MV-4-11 (cell line): ENCODE measurements at regions not wholly inside any gene's neighbourhood (a gene's known extent, or its start where the extent isn't known, plus 50 kb on each side); places are given as distances from the start of the nearest gene placed in this dataset.

Source experiments
- DNase-seq: peaks from one replicate; lab custom pipeline; 2025; lab: John Stamatoyannopoulos, UW

DNA sequence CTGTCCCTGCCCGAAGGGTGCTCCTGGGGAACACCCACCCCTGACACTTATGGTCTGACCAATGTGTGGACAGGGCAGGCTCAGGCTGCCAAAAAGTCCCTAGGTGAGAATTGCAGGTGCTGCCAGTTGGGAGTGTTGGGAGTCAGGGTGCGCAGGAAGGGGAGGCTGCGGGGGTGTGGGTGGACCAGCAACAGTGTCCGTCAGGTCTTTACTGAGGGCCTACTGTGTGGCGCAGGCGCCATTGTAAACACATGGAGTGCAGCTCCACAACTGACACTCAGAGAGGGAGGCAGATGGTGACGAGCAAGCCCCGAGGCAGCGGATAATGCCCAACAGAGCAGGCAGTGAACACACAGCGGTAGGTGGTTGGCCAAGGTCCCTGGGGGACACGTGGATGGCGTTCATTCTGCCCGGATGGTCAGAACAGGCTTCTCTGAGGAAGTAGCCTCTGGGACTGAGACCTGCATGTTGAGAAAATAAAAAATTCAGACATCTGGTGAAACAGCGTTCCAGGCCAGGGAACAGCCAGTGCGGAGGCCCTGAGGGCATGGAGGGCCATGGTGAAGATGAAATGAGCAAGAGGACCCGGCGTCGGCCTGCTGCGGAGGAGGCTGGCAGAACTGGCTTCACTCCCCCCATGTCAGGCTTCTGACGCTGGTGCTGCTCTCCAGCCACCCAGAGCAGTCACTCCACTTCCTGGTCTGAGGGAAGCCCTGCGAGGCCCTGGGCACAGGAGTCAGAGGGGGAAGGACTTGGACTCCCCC, 136.2 kb upstream of the ZBTB40 start:
- DNase-seq: no peak

DNA sequence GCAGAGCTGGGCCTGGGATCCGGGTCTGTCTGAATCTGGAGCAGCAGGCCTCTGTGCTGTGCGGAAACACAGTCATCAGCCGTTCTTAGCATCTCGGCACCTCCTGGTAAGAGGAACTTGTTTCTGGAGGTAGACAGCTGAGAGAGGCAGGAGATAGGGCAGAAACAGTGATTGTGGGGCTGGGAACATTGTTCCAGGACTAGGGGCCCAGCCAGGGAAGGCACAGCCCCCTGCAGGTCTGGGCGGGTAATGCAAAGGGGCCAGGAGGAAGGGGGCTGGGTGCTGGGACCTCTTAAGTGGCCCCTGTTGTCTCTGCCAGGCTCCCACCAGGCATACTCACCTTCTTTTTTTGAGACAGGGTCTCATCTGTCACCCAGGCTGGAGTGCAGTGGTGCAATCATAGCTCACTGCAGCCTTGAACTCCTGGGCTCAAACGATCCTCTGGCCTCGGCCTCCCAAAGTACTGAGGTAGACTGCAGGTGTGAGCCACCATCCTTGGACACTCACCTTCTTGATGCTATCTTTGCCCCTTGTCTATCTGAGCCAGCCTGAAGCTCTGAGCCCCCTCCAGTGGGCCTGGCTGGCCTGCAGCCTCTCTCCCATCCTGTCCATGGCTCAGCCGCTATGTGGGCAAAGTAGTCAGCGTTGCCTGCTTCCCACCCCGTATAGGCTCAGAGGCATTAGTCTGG, 134.3 kb upstream of the ZBTB40 start:
- no peak for DNase-seq

DNA sequence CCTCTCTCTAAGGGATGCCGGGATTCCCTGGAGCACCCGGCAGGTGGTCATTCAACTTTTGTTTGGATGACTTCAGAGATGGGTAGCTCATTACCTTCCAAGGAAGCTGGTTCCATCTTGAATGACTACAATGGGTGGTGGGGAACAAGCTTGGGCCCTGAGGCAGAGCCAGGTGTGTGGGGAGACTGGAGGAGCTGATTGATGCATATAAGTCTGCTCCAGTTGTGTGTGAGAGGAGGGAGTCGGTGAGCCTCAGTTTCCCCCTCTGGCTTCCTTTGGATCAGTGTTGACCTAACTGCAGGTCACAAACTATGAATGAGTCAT, 133.8 kb upstream of the ZBTB40 start:
- no peak for DNase-seq

DNA sequence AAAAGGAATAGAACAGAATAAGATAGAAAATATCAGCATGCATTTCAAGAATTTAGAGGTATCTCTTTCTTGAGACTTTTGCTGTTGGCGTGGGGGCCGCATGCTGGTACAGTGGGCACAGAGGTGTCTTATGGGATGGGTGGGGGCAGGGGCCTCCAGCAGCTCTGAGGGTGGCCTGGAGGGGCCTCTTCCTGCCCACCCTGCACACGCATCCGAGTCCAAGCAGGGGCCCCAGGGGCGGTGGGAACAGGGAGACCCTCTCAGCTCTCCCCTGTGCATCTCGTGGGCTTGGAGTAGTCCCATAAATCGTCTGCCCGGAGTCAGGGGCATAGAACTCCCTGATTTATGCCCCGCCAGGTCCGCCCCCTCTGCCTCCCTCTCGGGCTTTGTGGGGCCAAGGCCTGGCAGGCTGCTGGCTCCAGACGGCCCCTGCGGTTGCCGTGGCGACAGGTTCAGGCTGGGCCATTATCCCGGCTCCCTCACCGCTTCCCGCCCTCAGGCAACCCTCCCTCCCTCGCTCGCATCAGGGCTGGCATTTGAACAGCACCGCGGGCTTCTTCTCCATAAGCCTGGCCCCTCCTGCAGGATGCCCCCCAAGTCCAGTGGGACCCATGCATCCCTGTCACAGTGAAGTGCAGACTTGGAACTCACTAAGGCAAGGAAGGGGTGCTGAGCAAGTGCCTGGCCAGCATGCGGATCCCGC, 133.2 kb upstream of the ZBTB40 start:
- no peak for DNase-seq

DNA sequence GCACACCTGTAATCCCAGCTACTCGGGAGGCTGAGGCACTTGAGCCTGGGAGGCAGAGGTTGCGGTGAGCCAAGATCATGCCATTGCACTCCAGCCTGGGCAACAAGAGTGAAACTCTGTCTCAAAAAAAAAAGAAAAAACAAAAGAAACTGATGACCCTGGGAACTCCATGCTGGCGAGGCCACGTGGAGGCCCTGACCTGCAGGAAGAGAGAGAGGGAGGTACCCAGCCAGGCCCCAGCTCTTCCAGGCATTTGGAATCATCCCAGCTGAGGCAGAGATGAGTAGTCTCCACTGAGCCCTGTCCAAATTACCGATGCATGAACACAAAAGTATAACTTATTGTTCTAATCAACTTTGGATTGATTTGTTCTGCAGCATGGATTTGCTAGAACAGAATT, 132.0 kb upstream of the ZBTB40 start:
- DNase-seq: no peak

DNA sequence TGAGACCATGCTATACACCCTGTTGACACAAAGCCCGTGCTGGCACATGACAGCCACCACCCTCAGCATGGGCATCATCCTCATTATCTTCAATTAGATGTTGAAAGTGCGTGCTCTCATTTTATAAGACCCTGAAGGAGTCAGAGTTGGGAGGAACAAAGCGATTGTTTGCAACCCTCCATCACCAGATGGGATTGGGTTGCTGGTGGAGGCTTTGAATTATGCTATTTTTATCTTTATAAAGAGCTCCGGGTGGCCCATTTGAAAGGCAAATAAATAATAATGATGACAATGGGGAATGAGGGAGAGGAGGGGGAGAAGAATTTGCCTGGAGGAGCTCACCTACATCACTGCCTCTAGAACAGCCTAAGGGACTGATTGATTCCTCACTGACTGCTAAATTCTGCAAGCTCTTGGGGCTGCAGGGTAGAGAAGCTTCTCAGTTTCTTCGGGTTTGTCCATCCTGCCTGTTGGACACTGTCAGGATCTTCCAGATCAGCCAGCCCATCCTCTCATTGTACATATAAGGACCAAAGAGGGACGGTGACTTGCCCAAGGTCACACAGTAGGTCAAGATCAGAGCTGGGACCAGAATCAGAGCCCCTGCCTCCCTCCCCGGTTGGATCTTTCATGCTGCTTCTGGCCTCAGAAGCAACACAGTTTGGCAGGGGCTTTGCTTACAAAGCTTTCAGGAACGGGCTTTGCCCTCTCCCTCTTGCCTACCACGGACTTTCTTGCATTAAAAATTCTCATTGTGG, 130.9 kb upstream of the ZBTB40 start:
- DNase-seq: no peak

DNA sequence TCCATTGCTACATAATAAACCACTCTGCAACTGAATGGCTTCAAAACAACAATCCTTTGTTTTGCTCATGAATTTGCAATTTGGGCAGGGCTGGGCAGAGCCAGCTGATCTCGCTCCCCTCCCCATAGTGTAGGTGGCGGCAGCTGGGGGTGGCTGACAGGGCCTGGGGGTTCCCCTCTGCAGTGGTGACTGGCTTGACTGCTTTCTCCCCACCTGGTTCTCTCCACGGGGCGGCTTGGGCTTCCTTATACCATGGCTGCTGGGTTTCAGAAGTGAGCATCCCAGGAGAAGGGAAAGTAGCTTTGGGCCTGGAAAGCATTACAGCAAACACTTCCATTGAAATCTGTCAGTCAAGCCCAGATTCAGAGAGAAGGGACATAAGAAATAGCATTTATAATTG, 129.7 kb upstream of the ZBTB40 start:
- no peak for DNase-seq

DNA sequence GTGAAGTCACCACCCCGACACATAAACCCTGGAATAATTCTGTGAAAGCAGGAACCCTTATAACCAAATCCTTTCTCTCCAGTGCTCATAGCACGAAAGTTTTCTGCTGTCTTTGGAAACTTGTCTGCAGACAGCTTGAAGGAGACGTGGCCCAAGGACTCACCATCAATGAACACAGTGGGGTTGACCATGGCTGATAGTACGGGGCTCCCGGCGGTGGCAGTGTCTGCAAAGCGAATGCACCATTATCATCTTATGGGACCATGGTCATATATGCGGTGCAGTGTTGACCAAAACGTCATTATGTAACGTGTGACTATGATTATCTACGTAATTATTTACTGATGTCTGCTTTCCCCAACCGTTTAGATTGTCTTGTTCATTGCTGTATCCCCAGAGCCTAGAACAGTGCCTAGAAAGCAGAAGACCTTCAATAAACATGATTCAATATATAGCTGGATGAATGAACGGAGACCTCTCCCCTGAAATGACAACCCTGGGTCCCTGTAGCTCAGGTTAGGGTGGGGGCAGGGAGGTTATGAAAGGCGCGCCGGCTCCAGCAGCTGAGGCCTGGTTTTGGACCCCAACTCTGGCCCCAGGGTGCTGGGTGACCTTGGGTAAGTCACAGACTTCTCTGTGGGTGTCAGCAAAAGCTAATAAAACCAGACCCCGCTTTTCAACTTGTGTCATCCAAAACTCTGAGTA, 128.4 kb upstream of the ZBTB40 start:
- DNase-seq: no peak

DNA sequence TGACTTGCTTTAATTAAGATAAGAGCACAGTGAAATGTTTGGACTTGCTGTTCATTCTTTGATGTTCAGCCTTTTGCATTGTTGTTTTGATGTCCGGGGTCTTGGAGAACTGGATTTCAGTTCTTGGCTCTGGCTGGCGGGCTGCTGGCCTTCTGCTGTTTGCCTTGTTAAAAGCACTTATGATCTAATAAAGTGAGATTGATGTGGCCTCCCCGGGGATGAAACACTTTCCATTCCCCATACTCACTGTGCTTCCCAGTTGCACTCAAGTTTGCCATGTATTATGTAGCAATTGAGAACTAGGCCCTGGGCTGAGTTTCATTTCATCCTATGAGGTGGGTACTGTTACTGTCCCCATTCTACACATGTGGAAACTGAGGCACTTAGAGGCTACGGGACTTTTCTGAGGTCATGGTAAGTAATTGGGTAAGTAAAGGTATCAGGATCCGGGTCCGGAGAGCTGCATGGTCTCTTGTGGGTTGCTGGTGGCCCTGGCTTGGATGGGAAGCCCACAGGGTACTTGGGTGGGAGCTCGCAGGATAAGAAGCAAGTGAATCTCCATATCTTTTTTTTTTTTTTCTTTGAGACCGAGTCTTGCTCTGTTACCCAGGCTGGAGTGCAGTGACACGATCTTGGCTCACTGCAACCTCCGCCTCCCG, 127.7 kb upstream of the ZBTB40 start:
- DNase-seq: no peak

DNA sequence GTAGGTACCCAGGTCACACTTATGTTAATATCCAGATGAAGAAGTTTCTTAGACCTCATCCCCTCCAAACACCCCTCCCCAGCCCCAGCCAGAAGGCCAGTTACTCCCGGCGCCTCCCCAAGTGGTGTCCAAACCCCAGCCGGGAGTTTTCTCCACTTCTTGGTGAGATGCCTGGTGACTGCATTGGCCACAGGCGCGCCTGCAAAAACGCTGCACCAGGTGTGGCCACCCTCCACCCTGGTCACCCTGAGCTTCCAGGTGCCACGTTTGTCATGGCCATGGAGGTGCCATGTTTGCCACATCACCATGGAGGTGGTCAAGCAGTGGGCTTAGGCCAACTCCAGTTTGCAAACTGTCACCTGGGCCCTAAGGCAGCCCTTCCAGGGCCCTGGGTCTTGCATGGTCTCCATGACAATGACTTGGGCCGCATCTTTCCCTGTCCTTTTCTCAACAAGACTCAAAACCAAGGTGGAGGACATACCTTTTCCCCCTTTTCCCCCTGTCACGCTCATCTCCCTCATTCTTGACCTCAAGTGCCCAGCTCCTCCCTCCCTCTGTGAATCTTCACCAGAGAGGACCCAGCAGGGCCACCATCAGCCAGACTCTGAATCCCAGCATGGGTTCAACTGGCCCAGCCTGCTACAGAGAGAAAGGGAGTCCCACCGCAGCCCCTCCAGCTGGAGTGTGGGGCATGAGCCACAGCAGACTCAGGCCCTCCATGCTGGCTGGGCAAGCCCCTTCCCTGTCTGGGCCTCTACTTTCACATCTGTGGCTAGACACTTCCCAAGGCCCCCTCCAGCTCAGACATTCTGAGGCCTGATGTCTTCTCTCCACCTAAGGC, 125.9 kb upstream of the ZBTB40 start:
- DNase-seq: no peak

DNA sequence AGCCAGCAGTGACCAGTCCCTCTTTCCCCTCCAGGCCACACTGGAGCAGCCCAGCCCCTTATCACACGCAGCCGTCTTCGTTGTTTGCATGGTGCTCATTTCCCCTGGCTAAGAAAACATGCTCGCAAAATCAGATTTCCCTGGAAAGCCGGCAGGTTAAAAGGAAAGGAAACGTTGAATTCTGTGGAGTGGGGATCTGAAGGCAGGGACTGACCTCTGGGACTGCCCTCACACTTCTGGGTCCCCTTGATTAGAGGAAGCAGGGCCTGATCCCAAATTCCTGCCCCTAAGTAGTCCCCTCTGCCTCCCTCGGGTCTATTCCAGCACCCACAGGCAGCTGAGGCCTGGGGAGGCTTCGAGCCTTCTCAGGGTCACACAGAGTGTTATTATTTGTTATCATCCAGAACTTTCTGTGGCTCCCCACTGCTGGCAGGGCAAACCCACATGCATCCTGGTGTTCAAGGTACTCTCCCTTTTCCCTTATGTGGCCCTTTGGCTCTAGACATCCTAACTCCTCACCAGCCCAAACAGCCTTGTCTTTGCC, 125.2 kb upstream of the ZBTB40 start:
- DNase-seq: no peak

DNA sequence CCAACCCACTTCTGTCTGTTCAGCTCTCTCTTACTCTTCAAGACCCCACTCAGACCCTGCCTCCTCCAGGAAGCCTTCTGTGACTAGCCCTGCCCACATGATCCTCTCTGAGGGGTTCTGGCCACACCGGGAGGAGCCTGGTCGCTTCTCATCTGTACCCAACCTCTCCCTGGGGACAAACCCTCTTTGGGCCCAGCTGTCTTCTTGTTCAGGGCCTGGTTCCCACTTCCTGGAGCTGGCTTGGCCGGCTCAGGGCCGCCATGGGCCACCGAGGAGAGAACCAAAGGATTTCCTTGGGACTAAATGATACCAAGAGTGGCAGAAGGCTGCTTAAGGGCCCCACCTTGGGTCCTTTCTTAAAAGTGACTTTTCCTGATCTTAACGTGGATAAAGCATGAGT, 124.7 kb upstream of the ZBTB40 start:
- no peak for DNase-seq

DNA sequence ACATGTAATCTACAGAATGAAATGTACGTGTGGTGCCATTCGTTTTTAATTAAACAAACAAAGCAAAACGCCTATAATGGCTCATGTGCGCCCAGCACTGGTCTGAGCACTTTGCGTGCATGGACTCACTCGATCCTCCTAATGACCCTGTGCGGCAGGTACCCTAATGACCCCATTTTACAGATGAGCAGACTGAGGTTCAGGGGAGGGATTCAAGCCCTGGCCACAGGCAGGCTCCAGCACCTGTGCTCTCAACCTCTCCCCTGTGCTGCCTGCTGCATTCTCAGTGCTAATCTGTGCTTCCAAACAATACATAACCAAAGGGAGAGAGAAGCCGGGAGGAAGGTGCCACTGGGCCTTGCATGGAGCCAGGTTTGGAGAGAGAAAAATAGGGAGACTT, 124.2 kb upstream of the ZBTB40 start:
- DNase-seq: no peak

DNA sequence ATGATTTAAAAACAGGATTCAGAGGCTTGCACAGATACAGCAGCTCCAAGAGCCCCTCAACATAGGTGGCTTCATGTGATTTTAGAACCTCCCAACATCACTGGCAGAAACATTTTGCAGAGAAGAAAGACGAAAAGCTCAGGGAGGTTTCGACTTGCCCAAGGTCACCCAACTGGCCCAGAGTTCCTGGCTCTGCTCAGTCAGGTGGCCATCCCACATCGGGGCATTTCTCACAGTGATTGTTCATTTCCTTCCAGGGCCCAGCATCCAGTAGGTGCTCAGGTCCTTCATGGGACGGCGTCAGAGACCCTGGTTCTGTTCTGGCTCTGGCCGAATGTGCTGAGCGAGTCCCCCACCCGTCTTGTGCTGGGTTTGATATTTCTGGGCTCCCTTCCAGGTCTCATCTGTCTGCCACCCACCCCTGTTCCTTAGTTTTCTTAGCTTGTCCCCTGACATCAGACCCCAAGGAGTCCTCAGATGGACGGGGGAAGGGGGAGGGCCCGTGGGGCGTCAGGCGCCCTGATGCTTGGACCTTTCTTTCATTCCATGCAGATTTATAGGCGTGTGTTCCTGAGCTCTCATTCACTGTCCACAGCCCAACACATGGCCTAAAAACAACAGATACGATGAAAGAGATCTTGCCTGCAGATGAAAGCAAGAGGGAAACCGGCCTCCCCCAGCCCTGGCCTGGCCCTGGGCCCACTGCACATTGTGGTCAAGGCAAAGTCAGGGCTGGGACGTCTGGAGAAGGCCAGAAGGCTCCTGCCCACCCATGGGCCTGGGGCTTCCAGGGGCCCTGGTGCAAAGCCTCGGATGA, 123.1 kb upstream of the ZBTB40 start:
- DNase-seq: no peak

DNA sequence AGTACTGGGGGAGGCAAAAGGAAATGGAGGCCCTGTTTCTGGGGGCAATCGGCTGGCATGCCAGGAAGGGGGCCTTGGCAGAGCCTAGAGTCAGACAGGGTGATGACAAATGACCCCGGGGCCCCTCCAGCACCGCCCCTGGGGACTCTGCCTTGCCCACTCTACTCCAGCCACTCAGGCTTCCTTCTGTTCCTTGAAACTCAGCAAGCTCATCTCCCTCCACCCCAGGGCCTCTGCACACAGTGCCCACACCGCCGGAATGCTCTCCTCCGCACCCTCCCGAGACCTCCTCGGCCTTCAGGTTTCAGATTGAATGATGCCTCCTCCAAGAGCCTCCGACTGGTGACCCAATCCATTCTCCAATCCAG, 122.5 kb upstream of the ZBTB40 start:
- DNase-seq: no peak

DNA sequence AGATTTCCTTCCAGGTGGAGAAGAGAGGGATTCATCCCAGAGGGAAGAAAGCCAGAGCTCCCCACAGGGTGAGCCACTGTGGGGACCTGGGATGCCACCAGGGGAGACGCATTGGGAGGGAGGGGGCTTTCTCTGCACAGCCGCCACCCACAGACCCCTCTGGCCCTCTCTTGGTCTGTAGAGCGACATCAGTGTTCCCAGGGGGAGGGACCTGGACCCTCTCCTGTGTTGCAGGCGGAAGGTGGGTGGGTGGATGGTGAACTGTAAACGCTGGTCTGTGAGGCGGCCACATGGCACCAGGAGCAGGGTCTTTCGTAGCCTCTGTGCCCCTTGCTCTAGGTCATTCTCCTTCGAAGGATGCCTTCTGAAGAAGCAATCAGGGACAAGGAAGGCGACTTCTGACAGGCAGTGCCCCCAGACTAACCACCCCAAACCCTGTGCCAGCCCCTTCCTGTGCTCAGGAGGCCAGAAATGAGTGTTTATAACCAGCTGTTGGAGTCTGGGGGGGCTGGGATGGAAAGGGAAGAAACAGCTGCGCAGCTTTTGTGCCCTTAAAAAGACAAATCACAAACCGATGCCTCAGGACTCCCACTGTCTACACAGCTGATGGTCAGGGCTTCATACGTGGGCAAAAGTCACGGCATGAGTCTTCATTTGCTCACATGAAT, 121.4 kb upstream of the ZBTB40 start:
- DNase-seq: no peak

DNA sequence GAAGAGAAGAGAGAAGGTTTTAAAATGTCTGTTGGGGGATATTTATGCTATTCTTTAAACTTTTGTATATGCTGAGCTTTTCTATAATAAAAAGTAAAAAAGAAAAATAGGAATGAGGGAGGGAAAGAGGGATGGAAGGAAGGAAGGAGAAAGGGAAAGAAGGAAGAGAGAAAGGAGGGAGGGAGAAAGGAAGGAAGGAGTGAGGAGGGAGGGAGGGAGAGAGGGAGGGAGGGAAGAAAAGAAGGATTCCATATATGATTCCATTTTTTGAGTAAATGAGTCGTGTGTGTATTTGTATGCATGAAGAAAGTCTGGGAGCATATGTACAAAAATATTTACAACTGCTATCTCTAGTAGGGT, 120.9 kb upstream of the ZBTB40 start:
- no peak for DNase-seq

DNA sequence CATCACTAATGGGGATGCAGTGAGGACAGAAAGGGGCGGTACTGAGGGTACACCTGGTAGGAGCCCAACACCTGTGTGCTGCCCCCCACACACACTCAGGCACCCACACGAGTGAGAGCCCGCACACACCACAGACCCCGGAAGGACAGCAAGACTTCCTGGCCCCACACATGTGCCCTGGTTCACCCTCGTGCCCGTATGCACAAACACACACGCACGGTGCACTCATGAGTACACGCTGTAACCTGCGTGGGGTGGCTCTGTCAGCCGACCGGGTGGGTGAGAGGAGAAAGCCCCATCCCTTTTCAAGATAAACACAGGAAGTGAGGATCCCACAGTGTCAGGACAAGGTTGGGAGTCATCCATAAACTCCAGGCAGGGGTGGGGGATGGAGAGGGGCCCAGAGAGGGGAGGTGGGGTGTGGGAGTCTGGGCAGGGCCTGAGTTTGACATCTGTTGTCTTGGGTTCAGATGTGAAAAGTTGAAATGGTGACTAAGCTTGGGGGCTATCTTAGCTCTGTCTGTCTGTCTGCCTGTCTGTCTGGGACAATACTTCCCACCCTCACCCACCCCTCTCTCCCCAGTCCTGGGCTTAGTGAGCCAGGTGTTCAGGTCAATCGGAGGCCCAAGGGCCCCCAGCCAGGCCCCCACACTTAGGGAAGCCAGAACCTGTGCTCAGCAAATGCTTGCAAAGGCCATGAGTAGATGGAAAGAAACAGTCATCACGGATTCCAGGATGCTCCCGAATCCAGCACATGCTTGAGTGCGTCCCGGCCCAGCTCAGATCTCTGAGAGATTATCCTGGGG, 119.8 kb upstream of the ZBTB40 start:
- no peak for DNase-seq
